Transverse colon (tissue), 4 donors: ENCODE measurements at regions not wholly inside any gene's neighbourhood (a gene's known extent, or its start where the extent isn't known, plus 50 kb on each side); places are given as distances from the start of the nearest gene placed in this dataset.

Experiments used
- DNase-seq: peaks from one replicate; pipeline ENCODE4 v3.0.0-alpha.2; 2019
- H3K27ac ChIP-seq, 4 donors: fragments of 200-600 bp; sonication (generic); 2 replicates each; pipeline ENCODE4 v1.5.1; 2016 to 2018; ENCODE audit warnings: inconsistent platforms in 4 of 4
- H3K27me3 ChIP-seq: fragments of 200-600 bp; sonication (generic); 2 replicates; pipeline ENCODE4 v1.5.1; 2017; ENCODE audit warnings: inconsistent platforms
- H3K36me3 ChIP-seq, 4 donors: fragments of 200-600 bp; sonication (generic); 2 replicates each; pipeline ENCODE4 v1.5.1; 2017 to 2019; ENCODE audit warnings: inconsistent platforms in 4 of 4
- H3K4me1 ChIP-seq, 4 donors: fragments of 200-600 bp; sonication (generic); 2 replicates each; pipeline ENCODE4 v1.5.1; 2017 to 2020; ENCODE audit warnings: inconsistent platforms in 4 of 4
- H3K4me3 ChIP-seq, 4 donors: fragments of 200-600 bp; sonication (generic); 1 replicate in 1 of 4; 2 replicates in 3 of 4; pipeline versions ENCODE4 v1.5.1 to v1.6.1; 2017 to 2019; ENCODE audit warnings: inconsistent platforms in 4 of 4
- H3K9me3 ChIP-seq, 2 donors: fragments of 200-600 bp; sonication (generic); 2 replicates each; pipeline ENCODE4 v1.5.1; 2017 to 2019; ENCODE audit warnings: inconsistent platforms in 2 of 2
- CTCF ChIP-seq, 5 experiments: fragments of 200-600 bp in 3 of 5; fragments of 450-650 bp in 2 of 5; sonication (generic) in 3 of 5; IDR thresholded peaks; 1 replicate in 2 of 5; 2 replicates in 3 of 5; pipeline ENCODE4 v1.5.1; 2016 to 2017; ENCODE audit warnings: antibody characterized with exemption in 5 of 5, inconsistent platforms in 3 of 5, mild to moderate bottlenecking in 2 of 5, moderate library complexity in 1 of 5
- EP300 ChIP-seq: sonication (generic); formaldehyde crosslinking; IDR thresholded peaks from one replicate; pipeline ENCODE4 v1.6.1; 2017; ENCODE audit warnings: antibody characterized with exemption, low read depth
- POLR2A ChIP-seq: fragments of 450-650 bp; IDR thresholded peaks from one replicate; pipeline ENCODE4 v1.6.1; 2016; ENCODE audit warnings: antibody characterized with exemption, mild to moderate bottlenecking, moderate library complexity
- POLR2AphosphoS5 ChIP-seq, 3 donors: sonication (generic); formaldehyde crosslinking; IDR thresholded peaks; one replicate each; pipeline ENCODE4 v1.6.1; 2016; ENCODE audit warnings: antibody characterized with exemption in 3 of 3
- WGBS, 2 donors: methylation state at CpG; one replicate each; pipeline ENCODE4 v1.1.5; 2018; ENCODE audit warnings: low coverage in 1 of 2; 5-methylcytosine and 5-hydroxymethylcytosine counted together
- in situ Hi-C, 4 donors: fragments of 200-750 bp; cut with MboI; loops; one replicate each; pipeline versions ENCODE4 v1.15.0 to v1.15.1; 2017; ENCODE audit warnings: low sequenced_read_pairs in 3 of 4, low pct_ligation_motif_present in 1 of 4, low pct_unique_long_range_greater_than_20kb in 1 of 4
- intact Hi-C: fragments of 100-400 bp; cut with DNase I; formaldehyde crosslinking; loops from one replicate; pipeline ENCODE4 v1.15.1; 2023; ENCODE audit warnings: low total_unique reads

- in situ Hi-C loops (no loop called here), intact Hi-C loops (no loop called here)
- 40 to 64% methylated on average over 1 of the region's 1 CpG for WGBS, 2 donors
- no peaks in the 10 kb centered on the region for H3K4me1 ChIP-seq
- no peaks in the 10 kb centered on the region for H3K36me3 ChIP-seq
- DNase-seq = no peak
- H3K27me3 ChIP-seq = no peaks in the 10 kb centered on the region
- H3K9me3 ChIP-seq = no peaks in the 10 kb centered on the region
- TF ChIP-seq CTCF (IDR thresholded peaks at IDR 0.05) (no peak), POLR2A (no peak), POLR2AphosphoS5 (IDR thresholded peaks at IDR 0.05) (no peak), EP300 (no peak)
- no peak overlapping the region for H3K4me3 ChIP-seq
- H3K27ac ChIP-seq = no peak overlapping the region
Observed at GRCh38 chr5:148765061-148765460, 61.4 kb upstream of the ADRB2 start.

GRCh38 chr5:148768806-148769415 is 57.5 kb upstream of the ADRB2 start:
- WGBS, 2 donors = 69 to 78% methylated on average over 5 of the region's 5 CpGs

GRCh38 chr5:148769941-148770340 is 56.5 kb upstream of the ADRB2 start:
- H3K9me3 ChIP-seq = no peaks in the 10 kb centered on the region
- no peak for DNase-seq
- no peak for TF ChIP-seq EP300
- no peak for TF ChIP-seq POLR2AphosphoS5 (IDR thresholded peaks at IDR 0.05)
- TF ChIP-seq CTCF (IDR thresholded peaks at IDR 0.05) = no peak
- TF ChIP-seq POLR2A = no peak
- H3K36me3 ChIP-seq = no peaks in the 10 kb centered on the region
- no peaks in the 10 kb centered on the region for H3K27me3 ChIP-seq
- H3K27ac ChIP-seq = no peak overlapping the region
- in situ Hi-C loops = no loop called here
- no peak overlapping the region for H3K4me3 ChIP-seq
- WGBS, 2 donors = 88 to 89% methylated on average over 3 of the region's 3 CpGs
- H3K4me1 ChIP-seq = no peaks in the 10 kb centered on the region
- intact Hi-C loops = no loop called here

More at GRCh38 chr5:148768806-148769415, 57.5 kb upstream of the ADRB2 start:
- no peak for TF ChIP-seq POLR2AphosphoS5 (IDR thresholded peaks at IDR 0.05)
- no peak for TF ChIP-seq EP300
- no peak for TF ChIP-seq CTCF (IDR thresholded peaks at IDR 0.05)
- TF ChIP-seq POLR2A = no peak
- no peaks in the 10 kb centered on the region for H3K9me3 ChIP-seq
- no peaks in the 10 kb centered on the region for H3K36me3 ChIP-seq
- no peaks in the 10 kb centered on the region for H3K27me3 ChIP-seq
- intact Hi-C loops (no loop called here), in situ Hi-C loops (no loop called here)
- no peaks in the 10 kb centered on the region for H3K4me1 ChIP-seq
- no peak for DNase-seq
- no peak overlapping the region for H3K4me3 ChIP-seq
- no peak overlapping the region for H3K27ac ChIP-seq

- 44 to 84% methylated on average over 1 of the region's 1 CpG for WGBS, 2 donors
- in situ Hi-C loops (no loop called here), intact Hi-C loops (no loop called here)
- no peak overlapping the region for H3K27ac ChIP-seq
- DNase-seq = no peak
- no peak for TF ChIP-seq EP300
- TF ChIP-seq CTCF (IDR thresholded peaks at IDR 0.05) = no peak
- TF ChIP-seq POLR2A = no peak
- TF ChIP-seq POLR2AphosphoS5 (IDR thresholded peaks at IDR 0.05) = no peak
- no peaks in the 10 kb centered on the region for H3K36me3 ChIP-seq
- no peaks in the 10 kb centered on the region for H3K9me3 ChIP-seq
- no peak overlapping the region for H3K4me3 ChIP-seq
- H3K27me3 ChIP-seq = no peaks in the 10 kb centered on the region
- H3K4me1 ChIP-seq = no peaks in the 10 kb centered on the region
Observed at GRCh38 chr5:148774313-148774712, 52.1 kb upstream of the ADRB2 start.
